ELR (cell line): ENCODE measurements at regions not wholly inside any gene's neighbourhood (a gene's known extent, or its start where the extent isn't known, plus 50 kb on each side); places are given as distances from the start of the nearest gene placed in this dataset.
A peak's percentile ranks its signal among the peaks of the same experiment; 100 is the strongest.
"Not testable (repeated sequence)": the region's sequence is repeated elsewhere in the genome, so short reads cannot be mapped to it uniquely, and the experiment has no call there.

ENCODE experiments used
- DNase-seq: peaks from one replicate; pipeline ENCODE4 v3.0.0-alpha.2; 2015; ENCODE audit warnings: low read depth

DNA sequence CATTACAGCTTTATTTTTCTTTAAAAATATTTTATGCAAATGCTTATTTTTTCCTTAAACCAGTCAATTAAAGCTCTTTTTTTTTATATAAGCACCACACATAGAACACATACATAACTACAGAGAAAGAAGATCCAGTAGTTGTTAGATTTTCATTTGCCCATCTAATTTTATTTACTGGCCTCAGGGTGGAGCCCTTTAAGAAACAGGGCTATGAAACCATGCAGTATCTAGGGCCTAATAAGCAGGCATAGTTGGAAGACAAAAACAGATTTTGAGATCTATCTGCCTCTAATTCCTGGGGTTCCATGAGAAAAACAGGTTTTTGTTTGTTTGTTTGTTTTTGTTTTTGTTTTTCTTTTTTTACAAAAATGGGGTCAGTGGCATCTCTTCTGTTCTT, 120.6 kb downstream of the BCHE start:
- no peak for DNase-seq

DNA sequence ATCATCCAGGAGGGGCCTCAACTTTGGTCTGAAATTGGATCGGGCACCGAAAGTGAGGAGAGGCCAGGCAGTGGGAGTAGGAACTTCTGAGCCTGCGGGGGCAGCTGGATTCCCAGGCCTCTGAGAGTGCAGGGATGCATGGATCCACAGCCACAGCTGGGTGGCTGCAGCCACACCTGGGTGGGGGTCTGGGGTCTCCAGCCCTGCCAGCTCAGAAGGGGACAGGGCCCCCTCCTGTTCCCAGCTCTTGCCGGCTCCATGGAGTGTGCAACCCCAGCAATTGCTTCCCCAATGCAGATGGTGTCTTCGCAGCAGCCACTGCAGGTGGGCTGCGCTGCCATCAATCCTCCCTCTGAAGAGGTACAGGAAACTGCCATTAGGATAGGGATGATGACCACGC, 123.7 kb downstream of the BCHE start:
- no peak for DNase-seq

DNA sequence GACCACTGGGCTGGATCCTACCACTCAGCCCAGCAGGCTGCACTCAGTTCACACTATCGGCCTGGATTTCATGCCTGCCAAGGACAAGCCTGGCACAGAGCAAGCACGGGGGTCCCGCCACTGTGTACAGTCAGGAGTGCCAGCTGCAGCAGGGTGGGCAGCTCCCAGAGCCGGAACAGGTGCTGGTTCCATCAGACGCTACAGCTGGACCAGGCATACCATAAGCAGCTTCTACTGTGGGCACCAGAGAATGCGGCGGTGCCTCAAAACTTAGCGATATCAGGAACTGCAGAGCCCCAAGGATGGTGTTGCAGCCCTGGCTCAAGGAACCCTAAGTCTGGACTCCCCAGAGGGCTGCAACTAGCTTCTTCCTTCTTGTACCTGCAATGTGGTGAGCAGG, 124.8 kb downstream of the BCHE start:
- DNase-seq, result no peak

DNA sequence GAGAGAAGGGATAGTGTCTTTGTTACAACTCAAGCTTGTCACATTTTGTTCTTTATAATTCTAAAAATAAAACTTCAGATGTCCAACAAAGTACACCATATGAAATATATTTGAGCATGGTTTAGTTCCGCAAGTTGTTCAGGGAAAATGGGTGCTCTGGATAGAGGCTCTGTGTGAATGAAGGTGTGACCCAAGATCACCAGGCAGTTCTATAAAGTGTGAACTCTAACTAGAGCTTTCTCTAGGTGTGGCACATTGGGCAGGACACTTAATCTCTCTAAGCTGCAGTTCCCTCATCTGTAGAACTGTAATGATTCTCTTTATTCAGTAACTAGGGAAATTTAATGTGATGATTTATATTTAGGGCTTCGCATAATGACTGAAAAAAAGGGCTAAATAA, 139.3 kb downstream of the BCHE start:
- no peak for DNase-seq

DNA sequence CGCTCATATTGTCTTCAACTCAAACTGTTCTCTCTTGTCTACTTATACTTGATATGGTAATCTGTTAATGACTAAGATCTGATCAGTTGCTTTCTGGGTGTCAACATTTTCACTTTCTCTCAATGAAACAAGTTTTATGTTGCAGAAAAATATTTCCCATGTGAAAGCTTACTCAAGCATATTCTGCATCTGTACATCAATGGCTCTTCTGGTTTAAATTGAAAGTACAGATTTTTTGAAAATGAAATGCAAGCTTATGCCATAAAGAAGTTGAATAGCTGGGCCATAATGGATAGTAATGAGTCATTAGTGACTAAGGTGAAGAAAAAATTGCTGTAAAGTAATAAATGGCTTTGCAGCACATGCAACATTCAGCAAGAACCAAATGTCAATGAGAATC, 140.7 kb downstream of the BCHE start:
- peak; percentile 42 for DNase-seq

DNA sequence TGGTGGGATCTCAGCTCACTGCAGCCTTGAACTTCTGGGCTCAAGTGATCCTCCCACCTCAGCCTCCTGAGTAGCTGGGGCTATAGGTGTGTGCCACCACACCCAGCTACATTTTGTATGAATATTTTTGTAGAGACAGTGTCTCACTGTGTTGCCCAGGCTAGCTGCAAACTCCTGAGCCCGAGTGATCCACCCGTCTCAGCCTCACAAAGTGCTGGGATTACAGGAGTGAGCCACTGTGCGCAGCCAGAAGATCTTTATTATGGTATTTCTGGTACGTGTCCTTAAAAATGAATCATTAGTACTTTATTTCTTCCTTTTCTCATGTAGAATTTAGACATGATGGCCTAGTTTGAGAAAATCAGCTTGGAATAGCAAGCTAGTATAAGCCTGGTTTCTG, 153.3 kb downstream of the BCHE start:
- DNase-seq, result peak; percentile 47

DNA sequence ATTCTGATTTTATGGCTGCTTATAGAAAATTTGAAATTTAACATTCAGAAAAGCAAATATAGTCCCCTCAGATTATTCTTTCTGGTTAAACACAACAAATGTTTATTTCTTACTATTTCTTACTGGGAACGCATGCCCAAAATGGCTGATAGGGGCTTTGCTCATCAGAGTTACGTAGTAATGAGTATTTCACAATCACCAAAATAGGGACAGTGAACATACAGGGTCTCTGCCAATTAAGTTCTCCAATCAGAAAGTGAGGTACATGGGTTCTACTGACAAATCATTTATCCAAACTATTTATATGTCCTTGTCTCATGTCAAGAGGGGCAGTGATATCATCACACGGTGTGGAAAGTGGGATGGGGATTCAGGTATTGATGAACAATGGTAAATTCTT, 154.5 kb downstream of the BCHE start:
- no peak for DNase-seq

DNA sequence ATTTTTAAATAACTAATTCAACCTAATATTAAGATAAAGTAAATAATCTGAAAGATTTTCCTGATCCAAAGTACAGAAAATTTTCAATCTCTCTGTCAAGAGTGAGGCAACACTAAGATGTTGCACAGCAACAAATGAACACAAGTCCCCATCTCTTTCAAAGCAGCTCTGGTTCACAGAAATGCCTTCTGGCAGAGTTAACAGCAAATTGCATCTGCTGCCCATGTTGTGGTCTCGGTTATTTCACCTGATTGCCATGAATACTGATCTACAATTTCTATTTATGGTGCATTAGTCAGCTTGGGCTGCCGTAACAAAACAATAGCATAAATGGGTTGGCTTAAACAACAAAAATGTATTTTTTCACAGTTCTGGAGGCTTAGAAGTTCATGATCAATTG, 167.3 kb downstream of the BCHE start:
- peak; percentile 25 for DNase-seq

DNA sequence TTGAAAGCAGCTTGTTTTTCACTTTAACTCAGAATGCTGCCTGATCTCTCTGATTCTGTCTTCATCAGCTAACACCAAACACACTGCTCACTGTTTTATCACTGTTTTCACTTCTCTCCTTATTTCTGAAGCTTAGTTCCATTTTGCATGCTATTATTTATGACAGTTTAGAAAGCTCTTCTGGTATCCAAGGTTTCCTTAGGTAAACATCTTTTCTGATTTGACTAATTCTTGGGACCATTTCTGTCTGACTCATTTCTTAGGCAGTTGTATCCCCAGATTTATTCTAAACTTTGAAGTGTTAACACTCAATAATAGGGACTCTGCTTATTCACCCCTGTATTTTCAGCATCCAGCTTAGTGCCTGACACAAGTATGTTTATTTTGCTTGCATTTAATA, 167.7 kb downstream of the BCHE start:
- peak; percentile 67 for DNase-seq

DNA sequence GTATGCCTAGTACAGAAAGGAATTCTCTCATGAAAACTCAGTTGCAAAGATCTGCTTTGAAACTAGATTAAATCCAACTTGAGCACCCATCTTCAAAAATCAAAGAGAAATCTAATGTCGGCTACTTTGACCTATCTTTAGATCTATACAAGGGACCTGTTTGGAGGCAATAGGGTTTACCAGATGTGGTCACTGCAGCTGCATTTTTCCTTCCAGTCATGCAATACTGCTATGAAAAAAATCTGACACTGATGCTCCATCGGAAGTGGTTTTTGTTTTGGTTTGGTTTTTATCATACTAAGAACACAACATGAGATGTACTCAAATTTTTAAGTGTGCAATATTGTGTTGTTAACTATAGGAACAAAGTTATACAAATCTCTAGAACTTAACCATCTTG, 169.5 kb downstream of the BCHE start:
- no peak for DNase-seq

DNA sequence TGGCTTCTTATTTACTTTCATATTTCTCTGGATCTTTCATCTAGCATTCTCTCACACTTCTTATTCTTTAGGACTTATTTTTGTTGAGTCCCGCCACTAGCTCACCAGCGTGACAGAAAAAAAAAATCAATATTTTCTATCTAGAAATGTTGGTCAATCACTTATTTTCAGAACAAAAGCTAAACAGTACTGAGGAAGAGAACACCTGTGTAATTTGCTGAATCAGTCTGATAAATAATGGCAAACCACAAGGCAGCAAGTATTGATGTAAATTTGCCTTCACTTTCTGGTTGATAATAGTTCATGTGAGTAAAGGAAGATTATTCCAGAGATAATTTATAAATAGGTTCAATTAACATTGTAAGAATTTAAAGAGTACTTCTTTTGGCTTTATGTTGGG, 179.2 kb downstream of the BCHE start:
- no peak for DNase-seq

DNA sequence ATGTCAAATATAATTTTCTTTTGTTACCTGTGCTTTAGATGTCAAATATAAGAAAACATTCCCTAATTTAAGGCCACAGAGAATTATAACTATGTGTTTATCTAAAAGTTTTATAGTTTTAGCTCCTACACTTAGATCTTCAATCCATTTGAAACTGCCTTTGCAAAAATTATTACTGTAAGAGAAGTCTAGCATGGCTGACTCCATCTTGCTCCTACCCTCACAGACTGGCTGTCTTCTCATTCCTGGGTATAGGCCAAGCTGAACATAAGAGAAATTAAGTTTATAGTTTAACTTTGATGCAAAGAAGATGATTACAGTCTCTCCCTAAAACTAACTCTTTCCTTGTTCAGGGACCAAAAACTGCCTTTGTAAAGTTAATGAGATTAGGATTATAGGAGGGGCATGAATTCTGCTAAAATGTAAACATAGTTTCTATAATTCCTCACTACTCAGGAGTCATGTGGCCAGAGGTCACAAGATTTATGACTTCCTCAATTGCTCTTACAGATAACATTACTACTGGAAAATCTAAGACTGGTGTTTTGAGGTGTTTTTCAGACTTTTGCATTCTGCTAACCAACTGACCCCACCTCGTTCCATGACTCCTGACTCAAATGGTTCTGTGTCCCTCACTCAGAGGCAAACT, 184.0 kb downstream of the BCHE start:
- DNase-seq, result no peak

DNA sequence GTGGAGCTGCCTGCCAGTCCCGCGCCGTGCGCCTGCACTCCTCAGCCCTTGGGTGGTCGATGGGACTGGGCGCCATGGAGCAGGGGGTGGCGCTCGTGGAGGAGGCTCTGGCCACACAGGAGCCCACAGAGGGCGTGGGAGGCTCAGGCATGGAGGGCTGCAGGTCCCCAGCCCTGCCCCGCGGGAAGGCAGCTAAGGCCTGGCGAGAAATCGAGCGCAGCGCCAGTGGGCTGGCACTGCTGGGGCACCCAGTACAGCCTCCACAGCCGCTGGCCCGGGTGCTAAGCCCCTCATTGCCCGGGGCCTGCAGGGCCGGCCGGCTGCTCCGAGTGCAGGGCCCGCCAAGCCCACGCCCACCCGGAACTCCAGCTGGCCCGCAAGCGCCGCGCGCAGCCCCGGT, 187.9 kb downstream of the BCHE start:
- DNase-seq, result not testable (repeated sequence)

DNA sequence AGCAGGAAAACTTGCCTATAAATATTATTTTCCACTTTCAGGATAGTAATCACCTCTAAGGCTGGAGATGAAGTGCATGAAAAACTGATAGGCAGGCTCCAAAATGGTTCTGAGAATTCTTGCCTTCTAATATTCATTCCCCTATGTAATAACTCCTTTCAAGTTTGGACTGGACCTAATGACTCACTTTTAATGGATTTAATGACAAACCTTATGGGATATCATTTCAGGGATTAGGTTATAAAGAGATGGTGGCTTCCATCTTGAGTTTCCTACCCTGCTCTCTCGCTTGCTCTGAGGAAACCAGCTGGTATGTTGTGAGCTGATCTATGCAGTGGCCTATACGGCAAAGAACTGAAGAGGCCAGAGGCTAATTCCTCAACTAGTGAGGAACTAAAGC, 192.0 kb downstream of the BCHE start:
- no peak for DNase-seq

DNA sequence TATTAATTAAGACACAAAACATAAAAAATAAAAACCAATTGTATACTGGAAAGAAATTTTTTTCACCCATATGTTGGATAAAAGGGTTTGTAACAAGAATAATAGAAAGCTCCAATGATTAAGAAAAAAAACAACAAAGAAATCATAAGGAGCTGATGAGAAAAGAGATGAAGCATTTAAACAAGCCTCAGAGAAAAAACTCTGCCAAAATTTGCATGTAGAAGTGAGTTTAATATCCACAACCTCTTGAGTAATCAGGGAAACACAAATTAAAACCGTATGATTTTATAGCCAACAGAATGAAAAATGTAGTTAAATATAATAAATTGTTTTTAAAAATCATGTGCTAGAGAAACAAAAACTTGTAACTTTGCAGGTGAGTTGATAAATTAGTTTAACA, 192.9 kb downstream of the BCHE start:
- no peak for DNase-seq

DNA sequence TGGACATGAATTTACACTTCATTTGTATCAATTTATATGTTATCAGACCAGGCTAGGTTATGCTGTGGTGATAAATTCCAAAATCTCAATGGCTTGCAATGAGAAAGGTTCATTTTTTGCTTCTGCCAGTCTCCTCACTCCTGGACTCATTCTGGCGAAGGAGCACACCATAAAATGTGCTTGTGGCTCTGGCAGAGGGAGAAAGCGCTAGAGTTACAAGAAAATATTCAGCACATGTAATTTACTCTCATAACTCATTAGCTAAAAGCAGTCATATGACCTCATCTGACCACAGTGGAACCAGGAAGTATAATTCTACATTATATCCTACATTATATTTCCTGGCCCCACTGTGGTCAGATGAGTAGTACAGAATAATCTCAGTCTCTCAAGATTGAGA, 193.8 kb downstream of the BCHE start:
- peak; percentile 85 for DNase-seq

DNA sequence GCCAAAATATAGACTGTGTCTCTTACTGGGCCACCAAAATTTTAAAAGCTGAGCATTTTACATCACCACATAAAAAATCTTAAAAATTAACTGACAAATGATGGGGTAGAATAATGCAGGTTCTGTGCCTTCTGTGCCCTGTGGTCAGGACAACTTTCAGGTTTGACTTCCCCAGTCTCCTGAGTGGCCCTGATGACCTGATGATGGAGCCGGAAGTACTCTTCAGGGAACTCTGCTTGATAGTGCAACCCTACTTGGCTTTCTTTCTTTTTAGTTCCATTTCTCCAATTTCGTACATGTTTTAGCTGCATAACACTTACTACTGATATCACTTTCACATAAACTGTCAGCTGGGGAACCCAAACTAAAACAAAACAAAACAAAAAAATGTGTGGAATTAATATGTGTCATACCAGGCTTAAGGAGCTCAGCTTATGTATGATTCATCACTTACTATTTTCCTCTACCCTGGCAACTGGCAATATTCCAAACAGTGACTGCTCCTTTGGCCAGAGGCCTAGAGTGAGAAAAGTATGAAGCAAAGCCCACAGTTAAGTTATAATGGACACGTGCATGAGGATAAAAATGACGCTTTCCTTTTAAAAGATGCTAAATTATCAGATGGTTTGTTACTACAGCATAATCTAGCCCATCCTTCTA, 194.3 kb downstream of the BCHE start:
- DNase-seq, result peak; percentile 99

DNA sequence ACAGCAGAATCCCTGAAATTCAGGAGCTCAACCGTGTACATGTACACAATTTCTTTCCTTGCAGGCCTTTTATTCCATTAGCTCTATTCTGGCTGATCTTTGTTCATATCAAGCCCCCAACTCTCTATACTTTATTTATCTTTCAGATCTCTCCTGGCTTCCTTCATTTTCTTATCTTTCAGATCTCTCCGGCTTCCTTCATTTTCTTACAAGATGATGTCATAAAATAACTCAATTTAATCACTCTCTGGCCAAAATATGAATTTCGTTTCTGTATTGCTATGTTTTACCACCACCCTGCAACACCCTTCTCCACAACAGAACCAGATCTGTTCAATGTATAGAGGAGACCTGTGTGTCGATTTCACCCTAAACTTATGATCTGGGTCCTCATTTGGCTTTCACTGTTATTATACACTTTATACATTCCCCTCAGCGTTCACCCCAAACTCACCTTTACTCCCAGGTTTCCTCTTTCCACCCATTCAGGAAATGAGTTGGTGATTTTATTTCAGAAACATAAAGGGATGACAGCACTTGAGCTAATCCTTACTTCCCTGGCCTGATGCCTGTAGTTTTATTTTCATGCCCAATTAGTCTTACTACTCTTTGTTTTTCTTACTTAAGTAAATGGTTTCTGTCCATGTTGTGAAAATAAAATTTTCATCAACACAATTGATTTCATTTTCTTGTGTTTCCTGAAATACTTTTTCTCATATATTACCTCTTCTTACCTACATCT, 195.5 kb downstream of the BCHE start:
- no peak for DNase-seq

DNA sequence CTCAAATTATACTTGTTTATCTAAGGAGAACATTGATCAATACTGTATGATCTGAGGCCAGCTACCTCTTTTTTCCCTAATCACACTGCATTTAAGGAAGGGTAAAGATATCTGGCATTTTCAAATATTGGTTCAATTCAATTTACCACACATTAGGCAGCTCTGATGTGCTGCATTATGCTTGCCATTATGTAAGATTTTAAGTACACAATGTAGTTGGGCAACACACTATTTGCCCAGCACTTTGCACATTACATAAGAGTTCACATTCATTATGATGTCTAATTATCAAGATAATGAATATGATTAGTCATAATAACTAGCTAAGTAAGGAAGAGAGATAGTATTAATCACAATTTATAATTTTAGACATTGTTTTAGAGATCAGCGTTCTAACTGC, 196.3 kb downstream of the BCHE start:
- no peak for DNase-seq

DNA sequence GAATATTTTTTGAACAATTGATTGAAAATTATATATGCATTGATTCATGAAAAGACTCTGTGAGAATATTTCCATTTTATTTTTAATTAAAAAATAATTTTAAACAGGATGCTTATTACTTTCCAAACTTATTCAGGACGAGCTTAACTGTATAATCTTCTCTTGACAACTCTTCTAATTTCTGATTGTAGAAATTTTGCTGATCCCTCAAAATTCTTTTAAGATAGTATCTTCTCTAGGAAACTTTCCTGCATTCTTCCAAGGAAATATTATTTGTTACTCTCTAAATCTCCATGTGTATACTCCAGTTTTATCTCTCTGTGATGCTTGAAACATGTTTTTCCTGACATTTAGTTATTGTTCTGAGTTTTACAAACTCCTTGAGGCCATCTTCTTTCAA, 197.2 kb downstream of the BCHE start:
- DNase-seq, result no peak

DNA sequence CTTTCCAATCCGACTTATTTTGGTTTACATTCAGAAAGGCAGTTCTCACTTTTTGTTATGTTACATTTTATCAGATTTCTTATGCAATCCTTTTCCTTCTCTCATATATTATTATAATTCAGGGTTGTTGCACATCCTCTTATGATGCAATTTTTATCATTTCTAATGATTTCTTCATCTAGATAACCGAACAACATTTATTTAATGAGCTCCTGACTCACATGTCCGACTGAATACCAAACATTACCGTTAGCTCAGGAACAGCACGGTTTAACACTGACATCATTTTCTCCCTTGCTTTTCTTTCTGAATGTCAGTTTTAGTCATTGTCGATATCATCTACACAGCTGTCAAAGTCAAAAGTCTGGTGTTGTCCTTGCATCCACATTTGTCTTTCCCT, 199.2 kb downstream of the BCHE start:
- peak; percentile 61 for DNase-seq

DNA sequence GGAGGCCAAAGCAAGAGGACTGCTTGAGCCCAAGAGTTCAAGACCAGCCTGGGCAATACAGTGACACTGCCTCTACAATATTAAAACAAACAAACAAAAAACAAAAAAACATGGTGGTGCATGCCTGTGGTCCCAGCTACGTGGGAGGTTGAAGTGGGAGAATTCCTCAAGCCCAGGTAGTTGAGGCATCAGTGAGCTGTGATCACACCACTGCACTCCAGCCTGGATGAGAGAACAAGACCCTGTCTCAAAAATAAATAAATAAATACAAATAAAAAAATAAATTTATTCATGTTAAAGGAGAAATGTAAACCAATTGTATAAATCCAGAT, 200.6 kb downstream of the BCHE start:
- no peak for DNase-seq

DNA sequence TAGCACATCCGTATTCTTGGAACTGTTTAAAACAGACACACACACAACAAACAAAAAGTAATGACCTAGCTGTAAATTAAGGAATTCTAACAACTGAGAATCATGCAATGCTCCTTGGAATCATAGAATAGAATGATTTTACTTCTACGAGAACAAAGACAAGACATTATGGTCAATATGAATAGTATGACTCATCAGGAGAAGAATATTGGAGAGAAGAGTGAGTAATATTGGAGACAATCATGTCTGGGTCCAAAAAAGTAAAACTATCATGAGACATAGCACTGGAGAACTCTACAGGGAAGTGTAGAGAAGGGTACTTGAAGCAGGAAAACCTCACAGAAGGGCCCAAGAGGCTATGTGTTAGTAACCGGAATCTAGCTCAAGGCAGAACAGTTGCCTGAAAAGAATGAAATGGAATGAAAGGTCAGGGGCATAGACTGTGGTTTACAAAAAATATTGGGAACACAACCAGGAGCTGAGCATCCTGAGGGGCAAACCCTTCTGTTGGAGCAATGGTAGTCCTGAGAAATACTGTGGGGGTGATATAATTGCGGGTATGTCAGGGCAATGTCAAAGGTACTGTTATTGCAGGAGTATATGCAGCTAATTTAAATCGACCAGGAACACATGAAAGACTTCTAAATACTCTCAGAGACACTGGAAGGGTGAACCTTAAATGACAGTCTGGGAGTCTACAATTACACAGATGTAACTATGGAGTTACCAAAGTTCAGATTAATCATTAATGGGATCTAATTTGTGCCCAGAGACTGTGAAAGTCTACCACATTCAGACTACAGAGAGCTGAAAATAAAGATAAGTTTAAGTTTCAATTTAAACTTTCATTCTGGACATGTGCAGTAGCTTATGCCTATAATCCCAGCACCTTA, 201.2 kb downstream of the BCHE start:
- peak; percentile 14 for DNase-seq
